ENCODE measurements at regions not wholly inside any gene's neighbourhood (a gene's known extent, or its start where the extent isn't known, plus 50 kb on each side); places are given as distances from the start of the nearest gene placed in this dataset.

DNA sequence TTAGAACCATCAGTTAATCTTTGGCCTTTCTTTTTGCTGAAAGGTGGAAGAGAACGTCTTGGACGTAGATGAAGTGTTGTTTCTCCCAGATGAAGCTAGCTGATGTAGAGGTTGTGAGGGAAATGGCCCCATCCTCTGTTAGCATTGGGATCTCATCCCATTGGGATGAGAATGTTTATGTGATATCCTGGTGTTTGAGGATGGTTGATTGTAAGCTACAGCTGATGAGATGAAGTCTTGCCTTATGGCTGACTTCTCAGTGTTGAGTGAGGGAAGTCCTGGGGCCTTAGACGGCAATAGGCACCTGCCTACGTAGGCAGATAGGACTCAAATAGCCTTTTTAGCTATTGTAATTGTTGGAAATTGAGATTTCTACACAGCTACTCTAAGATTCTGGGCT is 211.3 kb downstream of the MYCN start:
- H3K9ac ChIP-seq (ENCODE audit: low read length) = no peak overlapping the region
- no peaks in the 10 kb centered on the region for H3K36me3 ChIP-seq (ENCODE audit: low read length)
- H2AFZ ChIP-seq (ENCODE audit: low read depth, low read length, severe bottlenecking) = no peak overlapping the region
- no peaks in the 10 kb centered on the region for H3F3A ChIP-seq (ENCODE audit: insufficient read depth)
- TF ChIP-seq EZH2phosphoT487 (conservative IDR thresholded peaks at IDR 0.05; ENCODE audit: low read length) = no peak
- TF ChIP-seq, protein P1, sequence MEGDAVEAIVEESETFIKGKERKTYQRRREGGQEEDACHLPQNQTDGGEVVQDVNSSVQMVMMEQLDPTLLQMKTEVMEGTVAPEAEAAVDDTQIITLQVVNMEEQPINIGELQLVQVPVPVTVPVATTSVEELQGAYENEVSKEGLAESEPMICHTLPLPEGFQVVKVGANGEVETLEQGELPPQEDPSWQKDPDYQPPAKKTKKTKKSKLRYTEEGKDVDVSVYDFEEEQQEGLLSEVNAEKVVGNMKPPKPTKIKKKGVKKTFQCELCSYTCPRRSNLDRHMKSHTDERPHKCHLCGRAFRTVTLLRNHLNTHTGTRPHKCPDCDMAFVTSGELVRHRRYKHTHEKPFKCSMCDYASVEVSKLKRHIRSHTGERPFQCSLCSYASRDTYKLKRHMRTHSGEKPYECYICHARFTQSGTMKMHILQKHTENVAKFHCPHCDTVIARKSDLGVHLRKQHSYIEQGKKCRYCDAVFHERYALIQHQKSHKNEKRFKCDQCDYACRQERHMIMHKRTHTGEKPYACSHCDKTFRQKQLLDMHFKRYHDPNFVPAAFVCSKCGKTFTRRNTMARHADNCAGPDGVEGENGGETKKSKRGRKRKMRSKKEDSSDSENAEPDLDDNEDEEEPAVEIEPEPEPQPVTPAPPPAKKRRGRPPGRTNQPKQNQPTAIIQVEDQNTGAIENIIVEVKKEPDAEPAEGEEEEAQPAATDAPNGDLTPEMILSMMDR (IDR thresholded peaks at IDR 0.05; ENCODE audit: insufficient read depth, low read length, poor library complexity, severe bottlenecking) = no peak
- H3K9me2 ChIP-seq (replicated peaks; ENCODE audit: insufficient read depth, low read length) = no peaks in the 10 kb centered on the region
- H4K20me1 ChIP-seq (ENCODE audit: low read depth, low read length) = no peaks in the 10 kb centered on the region
- H3K4me2 ChIP-seq (ENCODE audit: low read depth, low read length, poor library complexity, severe bottlenecking) = no peak overlapping the region
- H3K27me3 ChIP-seq (ENCODE audit: low read length) = no peaks in the 10 kb centered on the region
- H3K9me3 ChIP-seq (ENCODE audit: insufficient read depth, low read length) = no peaks in the 10 kb centered on the region
- no peaks in the 10 kb centered on the region for H3K79me2 ChIP-seq (ENCODE audit: insufficient read depth, low read length)
- no peak overlapping the region for H3K4me3 ChIP-seq (ENCODE audit: insufficient read depth, low read length, poor library complexity, severe bottlenecking)
- no peak overlapping the region for H3K27ac ChIP-seq (ENCODE audit: low read depth, low read length)

GRCh38 chr2:16151281-16151570 is 210.9 kb downstream of the MYCN start:
- Histone ChIP-seq H3K9ac (ENCODE audit: low read length) (no peak overlapping the region), H3F3A (ENCODE audit: insufficient read depth) (no peaks in the 10 kb centered on the region), H3K27me3 (ENCODE audit: low read length) (no peaks in the 10 kb centered on the region), H3K79me2 (ENCODE audit: insufficient read depth, low read length) (no peaks in the 10 kb centered on the region), H3K4me3 (ENCODE audit: insufficient read depth, low read length, poor library complexity, severe bottlenecking) (no peak overlapping the region), H2AFZ (ENCODE audit: low read depth, low read length, severe bottlenecking) (no peak overlapping the region), H3K4me2 (ENCODE audit: low read depth, low read length, poor library complexity, severe bottlenecking) (no peak overlapping the region), H3K36me3 (ENCODE audit: low read length) (no peaks in the 10 kb centered on the region), H3K9me2 (replicated peaks; ENCODE audit: insufficient read depth, low read length) (no peaks in the 10 kb centered on the region), H3K9me3 (ENCODE audit: insufficient read depth, low read length) (no peaks in the 10 kb centered on the region), H3K27ac (ENCODE audit: low read depth, low read length) (no peak overlapping the region), H4K20me1 (ENCODE audit: low read depth, low read length) (no peaks in the 10 kb centered on the region)
- TF ChIP-seq EZH2phosphoT487 (conservative IDR thresholded peaks at IDR 0.05; ENCODE audit: low read length) = no peak
- TF ChIP-seq, protein P1 (IDR thresholded peaks at IDR 0.05; ENCODE audit: insufficient read depth, low read length, poor library complexity, severe bottlenecking) = no peak

- no peaks in the 10 kb centered on the region for H3K79me2 ChIP-seq (ENCODE audit: insufficient read depth, low read length)
- no peaks in the 10 kb centered on the region for H3K36me3 ChIP-seq (ENCODE audit: low read length)
- H3F3A ChIP-seq (ENCODE audit: insufficient read depth) = no peaks in the 10 kb centered on the region
- H4K20me1 ChIP-seq (ENCODE audit: low read depth, low read length) = no peaks in the 10 kb centered on the region
- no peaks in the 10 kb centered on the region for H3K9me3 ChIP-seq (ENCODE audit: insufficient read depth, low read length)
- no peak overlapping the region for H3K4me2 ChIP-seq (ENCODE audit: low read depth, low read length, poor library complexity, severe bottlenecking)
- no peak for TF ChIP-seq EZH2phosphoT487 (conservative IDR thresholded peaks at IDR 0.05; ENCODE audit: low read length)
- TF ChIP-seq, protein P1 (IDR thresholded peaks at IDR 0.05; ENCODE audit: insufficient read depth, low read length, poor library complexity, severe bottlenecking) = no peak
- H2AFZ ChIP-seq (ENCODE audit: low read depth, low read length, severe bottlenecking) = no peak overlapping the region
- no peak overlapping the region for H3K27ac ChIP-seq (ENCODE audit: low read depth, low read length)
- H3K27me3 ChIP-seq (ENCODE audit: low read length) = no peaks in the 10 kb centered on the region
- H3K9me2 ChIP-seq (replicated peaks; ENCODE audit: insufficient read depth, low read length) = no peaks in the 10 kb centered on the region
- no peak overlapping the region for H3K4me3 ChIP-seq (ENCODE audit: insufficient read depth, low read length, poor library complexity, severe bottlenecking)
- H3K9ac ChIP-seq (ENCODE audit: low read length) = no peak overlapping the region
Observed at GRCh38 chr2:16150456-16151280, 210.3 kb downstream of the MYCN start.
